RCC 7860 (cell line): ENCODE measurements at regions not wholly inside any gene's neighbourhood (a gene's known extent, or its start where the extent isn't known, plus 50 kb on each side); places are given as distances from the start of the nearest gene placed in this dataset.

ENCODE experiments used
- DNase-seq: peaks from one replicate; pipeline ENCODE4 v3.0.0-alpha.2; 2015; ENCODE audit warnings: low spot score
- FAIRE-seq: peaks from 2 replicates; lab custom pipeline; 2012; peaks lifted over from hg19 to GRCh38; lab: Jason Lieb, UNC

- DNase-seq, result no peak
- FAIRE-seq, result no peak
Observed at GRCh38 chr1:182200025-182200812, 138.7 kb upstream of the ZNF648 start.

- DNase-seq (no peak), FAIRE-seq (no peak)
Observed at GRCh38 chr1:182198006-182198605, 136.6 kb upstream of the ZNF648 start.

- no peak for FAIRE-seq
Observed at GRCh38 chr1:182196897-182197870, 135.7 kb upstream of the ZNF648 start.

GRCh38 chr1:182195733-182196132 lies 134.2 kb upstream of the ZNF648 start:
- DNase-seq (no peak), FAIRE-seq (no peak)

More at GRCh38 chr1:182196897-182197870, 135.7 kb upstream of the ZNF648 start:
- DNase-seq, result no peak

GRCh38 chr1:182193908-182194550 lies 132.5 kb upstream of the ZNF648 start:
- FAIRE-seq, result no peak
- no peak for DNase-seq

- FAIRE-seq (no peak), DNase-seq (no peak)
Observed at GRCh38 chr1:182192966-182193365, 131.5 kb upstream of the ZNF648 start.

GRCh38 chr1:182192215-182192614 lies 130.7 kb upstream of the ZNF648 start:
- DNase-seq (no peak), FAIRE-seq (no peak)

- DNase-seq (no peak), FAIRE-seq (no peak)
Observed at GRCh38 chr1:182191381-182192115, 130.0 kb upstream of the ZNF648 start.

- no peak for FAIRE-seq
Observed at GRCh38 chr1:182189535-182190066, 128.1 kb upstream of the ZNF648 start.

GRCh38 chr1:182186757-182187146 lies 125.2 kb upstream of the ZNF648 start:
- no peak for DNase-seq
- FAIRE-seq, result no peak

More at GRCh38 chr1:182189535-182190066, 128.1 kb upstream of the ZNF648 start:
- DNase-seq, result no peak

- DNase-seq (peak; percentile 87), FAIRE-seq (peak; percentile 84)
Observed at GRCh38 chr1:182185842-182186756, 124.6 kb upstream of the ZNF648 start.

- FAIRE-seq (no peak), DNase-seq (no peak)
Observed at GRCh38 chr1:182185136-182185535, 123.6 kb upstream of the ZNF648 start.

GRCh38 chr1:182183606-182184005 lies 122.1 kb upstream of the ZNF648 start:
- DNase-seq (no peak), FAIRE-seq (no peak)

- DNase-seq (no peak), FAIRE-seq (no peak)
Observed at GRCh38 chr1:182182311-182182710, 120.8 kb upstream of the ZNF648 start.

GRCh38 chr1:182181167-182181572 lies 119.7 kb upstream of the ZNF648 start:
- DNase-seq, result no peak
- FAIRE-seq, result no peak

GRCh38 chr1:182175361-182175931 lies 113.9 kb upstream of the ZNF648 start:
- DNase-seq (no peak), FAIRE-seq (no peak)

GRCh38 chr1:182174513-182174855 lies 113.0 kb upstream of the ZNF648 start:
- FAIRE-seq (no peak), DNase-seq (no peak)

GRCh38 chr1:182173808-182174512 lies 112.4 kb upstream of the ZNF648 start:
- DNase-seq, result no peak
- no peak for FAIRE-seq
